HL-60 (cell line): ENCODE measurements at regions not wholly inside any gene's neighbourhood (a gene's known extent, or its start where the extent isn't known, plus 50 kb on each side); places are given as distances from the start of the nearest gene placed in this dataset.

Experiments used
- DNase-seq, 2 experiments: peaks; one replicate each; pipeline ENCODE4 v3.0.0-alpha.2; 2010 to 2020; ENCODE audit warnings: low read depth in 1 of 2, low spot score in 1 of 2
- H3K27ac ChIP-seq: fragments of 250-450 bp; sonication (Bioruptor Pico); replicated peaks from 2 replicates; pipeline ENCODE4 v1.5.1; 2020; ENCODE audit warnings: mild to moderate bottlenecking, moderate library complexity
- H3K27me3 ChIP-seq: fragments of 250-450 bp; sonication (Bioruptor Pico); 2 replicates; pipeline ENCODE4 v1.5.1; 2021; ENCODE audit warnings: mild to moderate bottlenecking, moderate library complexity; ENCODE audit not compliant: insufficient read depth, poor library complexity, severe bottlenecking
- H3K4me3 ChIP-seq: replicated peaks from 2 replicates; pipeline ENCODE4 v1.5.1; 2011; ENCODE audit warnings: mild to moderate bottlenecking, control low read depth, low read length; ENCODE audit not compliant: insufficient read depth
- CTCF ChIP-seq: IDR thresholded peaks from one replicate; pipeline ENCODE4 v1.5.1; 2011; ENCODE audit warnings: low read length, control low read depth, inconsistent platforms; ENCODE audit not compliant: insufficient read depth
- GABPA ChIP-seq: IDR thresholded peaks from 2 replicates; pipeline ENCODE4 v1.6.1; 2012; ENCODE audit warnings: low read depth
- POLR2AphosphoS5 ChIP-seq: IDR thresholded peaks from 2 replicates; pipeline ENCODE4 v1.6.1; 2012; ENCODE audit warnings: low read depth
- REST ChIP-seq: IDR thresholded peaks from 2 replicates; pipeline ENCODE4 v1.6.1; 2012; ENCODE audit warnings: low read depth; ENCODE audit not compliant: insufficient replicate concordance
- SPI1 ChIP-seq: IDR thresholded peaks from 2 replicates; pipeline ENCODE4 v1.6.1; 2012; ENCODE audit warnings: low read depth, mild to moderate bottlenecking, borderline replicate concordance

- Histone ChIP-seq H3K27ac (no peak overlapping the region), H3K27me3 (no peaks in the 10 kb centered on the region), H3K4me3 (no peak overlapping the region)
- TF ChIP-seq CTCF (no peak), GABPA (no peak), REST (no peak), POLR2AphosphoS5 (no peak), SPI1 (no peak)
- DNase-seq, result no peak
These were observed 139.9 kb upstream of the KCNMB2 start for GRCh38 chr3:178396318-178396717.

GRCh38 chr3:178397202-178397601 is 139.0 kb upstream of the KCNMB2 start:
- H3K27ac ChIP-seq, result no peak overlapping the region
- H3K27me3 ChIP-seq, result no peaks in the 10 kb centered on the region
- TF ChIP-seq SPI1, result no peak
- TF ChIP-seq GABPA, result no peak
- TF ChIP-seq POLR2AphosphoS5, result no peak
- no peak for TF ChIP-seq REST
- TF ChIP-seq CTCF, result no peak
- DNase-seq, result no peak
- no peak overlapping the region for H3K4me3 ChIP-seq

- no peaks in the 10 kb centered on the region for H3K27me3 ChIP-seq
- H3K4me3 ChIP-seq, result no peak overlapping the region
- no peak overlapping the region for H3K27ac ChIP-seq
- TF ChIP-seq POLR2AphosphoS5, result no peak
- TF ChIP-seq REST, result no peak
- TF ChIP-seq GABPA, result no peak
- TF ChIP-seq SPI1, result no peak
- no peak for TF ChIP-seq CTCF
- DNase-seq, result no peak
These were observed 138.4 kb upstream of the KCNMB2 start for GRCh38 chr3:178397836-178398235.
